IgD-negative memory B cell (primary cell): ENCODE measurements at regions not wholly inside any gene's neighbourhood (a gene's known extent, or its start where the extent isn't known, plus 50 kb on each side); places are given as distances from the start of the nearest gene placed in this dataset.

Source experiments
- H3K27ac Mint-ChIP-seq, 3 donors: one replicate each; pipeline ENCODE4 v1.8.0; 2020 to 2022; ENCODE audit warnings: mild to moderate bottlenecking in 3 of 3, mixed read lengths in 3 of 3, moderate library complexity in 1 of 3
- H3K27me3 Mint-ChIP-seq: one replicate; pipeline ENCODE4 v1.8.0; 2021; ENCODE audit warnings: mixed read lengths
- H3K36me3 Mint-ChIP-seq: one replicate; pipeline ENCODE4 v1.8.0; 2020; ENCODE audit warnings: mild to moderate bottlenecking, mixed read lengths
- H3K4me1 Mint-ChIP-seq, 3 donors: one replicate each; pipeline ENCODE4 v1.8.0; 2020 to 2022; ENCODE audit warnings: mixed read lengths in 3 of 3, mild to moderate bottlenecking in 1 of 3
- H3K4me3 Mint-ChIP-seq, 4 donors: one replicate each; pipeline ENCODE4 v1.8.0; 2020 to 2022; ENCODE audit warnings: mild to moderate bottlenecking in 4 of 4, mixed read lengths in 4 of 4, moderate library complexity in 3 of 4
- H3K9me3 Mint-ChIP-seq, 3 donors: one replicate each; pipeline ENCODE4 v1.8.0; 2020 to 2021; ENCODE audit warnings: mixed read lengths in 3 of 3, mild to moderate bottlenecking in 1 of 3

- Mint-ChIP-seq H3K9me3 (no peaks in the 10 kb centered on the region), H3K36me3 (no peaks in the 10 kb centered on the region), H3K27me3 (no peaks in the 10 kb centered on the region), H3K27ac (no peak overlapping the region), H3K4me3 (no peak overlapping the region), H3K4me1 (no peaks in the 10 kb centered on the region)
Observed at GRCh38 chr7:42614636-42615035, 297.2 kb downstream of the C7orf25 start.

- H3K4me1 Mint-ChIP-seq: no peaks in the 10 kb centered on the region
- H3K36me3 Mint-ChIP-seq: no peaks in the 10 kb centered on the region
- no peak overlapping the region for H3K4me3 Mint-ChIP-seq
- H3K9me3 Mint-ChIP-seq: no peaks in the 10 kb centered on the region
- H3K27ac Mint-ChIP-seq: no peak overlapping the region
- no peaks in the 10 kb centered on the region for H3K27me3 Mint-ChIP-seq
Observed at GRCh38 chr7:42611961-42612360, 299.9 kb downstream of the C7orf25 start.

- H3K9me3 Mint-ChIP-seq: no peaks in the 10 kb centered on the region
Observed at GRCh38 chr7:42611289-42611928, 300.5 kb downstream of the C7orf25 start.

GRCh38 chr7:42606193-42606905 lies 305.5 kb downstream of the C7orf25 start:
- no peak overlapping the region for H3K4me3 Mint-ChIP-seq
- no peaks in the 10 kb centered on the region for H3K36me3 Mint-ChIP-seq
- H3K4me1 Mint-ChIP-seq: peaks cover 0 to 1% (median 0%) of the 10 kb centered on the region in 3 donors
- no peaks in the 10 kb centered on the region for H3K27me3 Mint-ChIP-seq
- peaks cover 0 to 6% (median 2%) of the 10 kb centered on the region in 3 donors for H3K9me3 Mint-ChIP-seq
- H3K27ac Mint-ChIP-seq: no peak overlapping the region

More at GRCh38 chr7:42611289-42611928, 300.5 kb downstream of the C7orf25 start:
- Mint-ChIP-seq H3K27ac (no peak overlapping the region), H3K4me1 (no peaks in the 10 kb centered on the region), H3K4me3 (no peak overlapping the region), H3K36me3 (no peaks in the 10 kb centered on the region), H3K27me3 (no peaks in the 10 kb centered on the region)

GRCh38 chr7:42605406-42606192 lies 306.3 kb downstream of the C7orf25 start:
- peaks cover 0 to 6% (median 2%) of the 10 kb centered on the region in 3 donors for H3K9me3 Mint-ChIP-seq
- H3K36me3 Mint-ChIP-seq: no peaks in the 10 kb centered on the region
- H3K4me1 Mint-ChIP-seq: peaks cover 0 to 1% (median 0%) of the 10 kb centered on the region in 3 donors
- no peak overlapping the region for H3K27ac Mint-ChIP-seq
- H3K4me3 Mint-ChIP-seq: no peak overlapping the region
- H3K27me3 Mint-ChIP-seq: no peaks in the 10 kb centered on the region

- no peaks in the 10 kb centered on the region for H3K36me3 Mint-ChIP-seq
- H3K4me3 Mint-ChIP-seq: no peak overlapping the region
- peaks cover 2 to 6% (median 5%) of the 10 kb centered on the region in 3 donors for H3K9me3 Mint-ChIP-seq
- no peaks in the 10 kb centered on the region for H3K27me3 Mint-ChIP-seq
- peaks cover 0 to 1% (median 0%) of the 10 kb centered on the region in 3 donors for H3K4me1 Mint-ChIP-seq
- no peak overlapping the region for H3K27ac Mint-ChIP-seq
Observed at GRCh38 chr7:42603496-42603895, 308.4 kb downstream of the C7orf25 start.

GRCh38 chr7:42597300-42597699 lies 314.6 kb downstream of the C7orf25 start:
- H3K27ac Mint-ChIP-seq: no peak overlapping the region
- peaks cover 2 to 10% (median 5%) of the 10 kb centered on the region in 3 donors for H3K9me3 Mint-ChIP-seq
- H3K36me3 Mint-ChIP-seq: no peaks in the 10 kb centered on the region
- no peaks in the 10 kb centered on the region for H3K4me1 Mint-ChIP-seq
- no peak overlapping the region for H3K4me3 Mint-ChIP-seq
- peaks cover 2% of the 10 kb centered on the region for H3K27me3 Mint-ChIP-seq

GRCh38 chr7:42596737-42597136 lies 315.1 kb downstream of the C7orf25 start:
- H3K4me1 Mint-ChIP-seq: no peaks in the 10 kb centered on the region
- H3K36me3 Mint-ChIP-seq: no peaks in the 10 kb centered on the region
- H3K27ac Mint-ChIP-seq: no peak overlapping the region
- peaks cover 2 to 6% (median 4%) of the 10 kb centered on the region in 3 donors for H3K9me3 Mint-ChIP-seq
- peaks cover 2% of the 10 kb centered on the region for H3K27me3 Mint-ChIP-seq
- no peak overlapping the region for H3K4me3 Mint-ChIP-seq

GRCh38 chr7:42593860-42594259 lies 318.0 kb downstream of the C7orf25 start:
- Mint-ChIP-seq H3K4me3 (no peak overlapping the region), H3K9me3 (peaks cover 2 to 4% (median 3%) of the 10 kb centered on the region in 3 donors), H3K27ac (no peak overlapping the region), H3K4me1 (no peaks in the 10 kb centered on the region), H3K27me3 (peaks cover 2% of the 10 kb centered on the region), H3K36me3 (no peaks in the 10 kb centered on the region)

- Mint-ChIP-seq H3K27me3 (peaks cover 2% of the 10 kb centered on the region), H3K4me1 (no peaks in the 10 kb centered on the region), H3K4me3 (no peak overlapping the region), H3K27ac (no peak overlapping the region), H3K9me3 (peaks cover 2 to 11% (median 4%) of the 10 kb centered on the region in 3 donors), H3K36me3 (no peaks in the 10 kb centered on the region)
Observed at GRCh38 chr7:42590771-42591310, 321.0 kb downstream of the C7orf25 start.

GRCh38 chr7:42588876-42589275 lies 323.0 kb downstream of the C7orf25 start:
- Mint-ChIP-seq H3K27me3 (no peaks in the 10 kb centered on the region), H3K36me3 (no peaks in the 10 kb centered on the region), H3K4me1 (no peaks in the 10 kb centered on the region), H3K9me3 (peaks cover 2 to 14% (median 4%) of the 10 kb centered on the region in 3 donors), H3K4me3 (no peak overlapping the region), H3K27ac (no peak overlapping the region)

- Mint-ChIP-seq H3K4me3 (no peak overlapping the region), H3K4me1 (no peaks in the 10 kb centered on the region), H3K9me3 (peaks cover 2 to 14% (median 4%) of the 10 kb centered on the region in 3 donors), H3K36me3 (no peaks in the 10 kb centered on the region), H3K27me3 (no peaks in the 10 kb centered on the region), H3K27ac (no peak overlapping the region)
Observed at GRCh38 chr7:42587806-42588205, 324.1 kb downstream of the C7orf25 start.

- Mint-ChIP-seq H3K27ac (no peak overlapping the region), H3K4me3 (no peak overlapping the region), H3K27me3 (peaks cover 2% of the 10 kb centered on the region), H3K4me1 (no peaks in the 10 kb centered on the region), H3K36me3 (no peaks in the 10 kb centered on the region), H3K9me3 (peaks cover 5 to 14% (median 10%) of the 10 kb centered on the region in 3 donors)
Observed at GRCh38 chr7:42580061-42580460, 331.8 kb downstream of the C7orf25 start.

- peaks cover 3 to 14% (median 12%) of the 10 kb centered on the region in 3 donors for H3K9me3 Mint-ChIP-seq
- no peak overlapping the region for H3K27ac Mint-ChIP-seq
- H3K36me3 Mint-ChIP-seq: no peaks in the 10 kb centered on the region
- no peaks in the 10 kb centered on the region for H3K4me1 Mint-ChIP-seq
- peaks cover 2% of the 10 kb centered on the region for H3K27me3 Mint-ChIP-seq
- H3K4me3 Mint-ChIP-seq: no peak overlapping the region
Observed at GRCh38 chr7:42575171-42575570, 336.7 kb downstream of the C7orf25 start.

- Mint-ChIP-seq H3K4me1 (no peaks in the 10 kb centered on the region), H3K36me3 (no peaks in the 10 kb centered on the region), H3K9me3 (peaks cover under 1 to 11% (median 9%) of the 10 kb centered on the region in 3 donors), H3K27me3 (peaks cover 2% of the 10 kb centered on the region), H3K27ac (no peak overlapping the region), H3K4me3 (no peak overlapping the region)
Observed at GRCh38 chr7:42574685-42575084, 337.2 kb downstream of the C7orf25 start.
